HepG2 (cell line): ENCODE measurements at regions not wholly inside any gene's neighbourhood (a gene's known extent, or its start where the extent isn't known, plus 50 kb on each side); places are given as distances from the start of the nearest gene placed in this dataset.

Source experiments
- ATAC-seq: fragments of 200-7000 bp; cut with Tn5 transposase; 3 replicates; pipeline ENCODE4 v1.9.1; 2020; ENCODE audit warnings: mild to moderate bottlenecking, moderate library complexity
- BruUV-seq: library from RNA; stranded (reverse); fragments of 400-500 nt; replicated peaks from 2 replicates; lab custom pipeline; 2021; lab: Mats Ljungman, UMichigan
- CTCF ChIA-PET: fragments of 300-600 bp; formaldehyde crosslinking; extraction: SDS; loops from one replicate; lab custom pipeline; 2021; ENCODE audit warnings: low total read pairs, inconsistent platforms, low intra/inter-chr PET ratio; lab: Yijun Ruan, JAX
- POLR2A ChIA-PET: fragments of 350-600 bp; sonication (Branson Sonifier 250); formaldehyde crosslinking; loops from one replicate; lab custom pipeline; 2020; ENCODE audit warnings: antibody characterized with exemption, inconsistent platforms; lab: Yijun Ruan, JAX
- DNase-seq: peaks from one replicate; pipeline ENCODE4 v3.0.0-alpha.2; 2015; ENCODE audit warnings: low spot score
- FAIRE-seq: peaks from 3 replicates; lab custom pipeline; 2011; peaks lifted over from hg19 to GRCh38; lab: Jason Lieb, UNC
- H2AFZ ChIP-seq: one replicate; pipeline ENCODE4 v1.6.1; 2011; ENCODE audit warnings: low read length, inconsistent platforms
- H3K27ac ChIP-seq: fragments of 300-600 bp; 3 replicates; pipeline ENCODE4 v1.8.0; 2011; ENCODE audit warnings: mixed run types, mild to moderate bottlenecking, mixed read lengths, low read length, inconsistent platforms; ENCODE audit not compliant: insufficient read depth; ENCODE audit errors: extremely low read length
- H3K27me3 ChIP-seq, 2 experiments: fragments of 200-600 bp in 1 of 2; 2 replicates in 1 of 2; 3 replicates in 1 of 2; pipeline versions ENCODE4 v1.6.0 to v1.8.0; 2011; ENCODE audit warnings: low read length in 2 of 2, mild to moderate bottlenecking in 2 of 2, moderate library complexity in 2 of 2, inconsistent platforms in 1 of 2; ENCODE audit not compliant: insufficient read depth in 2 of 2, control insufficient read depth in 1 of 2
- H3K36me3 ChIP-seq, 2 experiments: fragments of 200-600 bp in 1 of 2; replicated peaks in 1 of 2; 2 replicates in 1 of 2; 3 replicates in 1 of 2; pipeline versions ENCODE4 v1.5.1 to v1.8.0; 2011; ENCODE audit warnings: low read length in 2 of 2, inconsistent platforms in 1 of 2; ENCODE audit not compliant: insufficient read depth in 2 of 2, control insufficient read depth in 1 of 2
- H3K4me1 ChIP-seq: 2 replicates; pipeline ENCODE4 v1.5.1; 2012; ENCODE audit warnings: low read length, inconsistent platforms; ENCODE audit not compliant: insufficient read depth
- H3K4me2 ChIP-seq: 2 replicates; pipeline ENCODE4 v1.6.0; 2011; ENCODE audit warnings: low read depth, low read length, inconsistent platforms
- H3K4me3 ChIP-seq, 3 experiments: fragments of 200-600 bp in 1 of 3; sonication (generic), shearing (Covaris generic) in 1 of 3; replicated peaks in 1 of 3; 2 replicates each; pipeline ENCODE4 v1.5.1; 2011 to 2016; ENCODE audit warnings: low read length in 3 of 3, inconsistent platforms in 2 of 3, low read depth in 2 of 3, mild to moderate bottlenecking in 2 of 3, control low read depth in 1 of 3, mixed read lengths in 1 of 3; ENCODE audit not compliant: insufficient read depth in 1 of 3
- H3K79me2 ChIP-seq: one replicate; pipeline ENCODE4 v1.6.1; 2011; ENCODE audit warnings: low read length, inconsistent platforms; ENCODE audit not compliant: insufficient read depth
- H3K9ac ChIP-seq: 2 replicates; pipeline ENCODE4 v1.6.0; 2011; ENCODE audit warnings: mild to moderate bottlenecking, low read depth, low read length, inconsistent platforms; ENCODE audit not compliant: insufficient read depth
- H3K9me3 ChIP-seq: 2 replicates; pipeline ENCODE4 v1.5.1; 2012; ENCODE audit warnings: mild to moderate bottlenecking, low read length
- H4K20me1 ChIP-seq: 2 replicates; pipeline ENCODE4 v1.6.0; 2011; ENCODE audit warnings: inconsistent platforms, mild to moderate bottlenecking, low read length, moderate library complexity; ENCODE audit not compliant: insufficient read depth
- AHR ChIP-seq: IDR thresholded peaks from 2 replicates; pipeline ENCODE4 v1.6.1; 2018; ENCODE audit warnings: missing genetic modification reagents, missing compliant biosample characterization
- HOXA3 ChIP-seq: sonication (generic); formaldehyde crosslinking; IDR thresholded peaks from 2 replicates; pipeline ENCODE4 v1.5.0; 2020; ENCODE audit warnings: missing genetic modification reagents
- MTA1 ChIP-seq: sonication (generic); formaldehyde crosslinking; IDR thresholded peaks from 2 replicates; pipeline ENCODE4 v1.4.0; 2020; ENCODE audit warnings: missing genetic modification reagents, mild to moderate bottlenecking, borderline replicate concordance
- NCOR1 ChIP-seq: fragments of 200-600 bp; sonication (generic); IDR thresholded peaks from 2 replicates; pipeline ENCODE4 v1.7.0; 2017; ENCODE audit warnings: antibody characterized with exemption, low read length, borderline replicate concordance
- ZNF547 ChIP-seq: sonication (generic); formaldehyde crosslinking; IDR thresholded peaks from 2 replicates; pipeline ENCODE4 v1.5.1; 2020; ENCODE audit warnings: mild to moderate bottlenecking, missing genetic modification reagents
- ZNF550 ChIP-seq: sonication (generic); formaldehyde crosslinking; IDR thresholded peaks from 2 replicates; pipeline ENCODE4 v1.4.0; 2020; ENCODE audit warnings: mild to moderate bottlenecking, missing genetic modification reagents, borderline replicate concordance
- ZNF577 ChIP-seq: sonication (generic); formaldehyde crosslinking; IDR thresholded peaks from 2 replicates; pipeline ENCODE4 v1.4.0; 2020; ENCODE audit warnings: mild to moderate bottlenecking, low read depth, missing genetic modification reagents, borderline replicate concordance
- ZSCAN30 ChIP-seq: sonication (generic); formaldehyde crosslinking; IDR thresholded peaks from 2 replicates; pipeline ENCODE4 v1.5.0; 2020; ENCODE audit warnings: mild to moderate bottlenecking, missing genetic modification reagents
- WGBS: methylation state at CpG from one replicate; pipeline ENCODE4 v1.1.6; 2017; ENCODE audit warnings: low lambda C conversion rate; 5-methylcytosine and 5-hydroxymethylcytosine counted together
- in situ Hi-C: cut with HindIII; loops from 2 replicates; pipeline ENCODE4 v1.10.0; 2017; ENCODE audit warnings: low pct_unique_long_range_greater_than_20kb; ENCODE audit not compliant: extremely low pct_ligation_motif_present
- intact Hi-C: fragments of 100-400 bp; cut with micrococcal nuclease; formaldehyde crosslinking; loops from one replicate; pipeline ENCODE4 v1.10.0; 2022; ENCODE audit not compliant: unreplicated experiment

GRCh38 chr5:25458628-25459027, 813.9 kb upstream of the CDH10 start:
- Histone ChIP-seq H3K4me1 (no peaks in the 10 kb centered on the region), H3K79me2 (no peaks in the 10 kb centered on the region), H3K27ac (no peak overlapping the region), H3K9me3 (peaks cover 27% of the 10 kb centered on the region; the same call in 1 of the 2 replicates), H3K9ac (no peak overlapping the region), H3K27me3 (no peaks in the 10 kb centered on the region; a peak in 1 of 5 replicates), H3K4me2 (no peak overlapping the region), H4K20me1 (no peaks in the 10 kb centered on the region), H2AFZ (no peak overlapping the region), H3K36me3 (no peaks in the 10 kb centered on the region), H3K4me3 (no peak overlapping the region)
- in situ Hi-C loops (no loop called here), intact Hi-C loops (no loop called here)
- ChIA-PET POLR2A (no interaction called here), CTCF (no interaction called here)
- no peak for FAIRE-seq
- TF ChIP-seq NCOR1, result no peak
- no peak for TF ChIP-seq ZSCAN30 (CRISPR knock-in tag)
- no TSS peak for BruUV-seq
- ATAC-seq, result no peak
- 2% methylated on average over 2 of the region's 2 CpGs for WGBS
- no peak for DNase-seq

DNA sequence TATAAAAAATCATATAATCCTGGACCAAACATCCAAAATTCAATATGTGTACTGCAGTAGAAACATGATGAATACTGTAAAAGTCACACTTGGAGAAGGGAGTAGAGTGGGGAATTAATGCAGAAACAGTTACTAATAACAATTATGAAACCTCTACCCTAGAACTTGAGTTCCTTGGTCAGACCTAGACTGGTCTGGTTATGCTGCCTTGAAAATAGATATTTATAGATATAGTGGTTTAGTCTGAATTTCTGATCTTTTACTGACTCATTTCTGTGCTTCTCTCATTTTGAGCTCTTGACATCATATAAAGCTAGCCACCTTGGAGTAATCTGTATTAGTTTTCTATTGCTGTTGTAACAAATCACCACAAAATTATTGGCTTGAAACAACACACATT, 808.7 kb upstream of the CDH10 start:
- H3K79me2 ChIP-seq, result no peaks in the 10 kb centered on the region
- H2AFZ ChIP-seq, result no peak overlapping the region
- no peak overlapping the region for H3K4me3 ChIP-seq
- H3K27me3 ChIP-seq, result no peaks in the 10 kb centered on the region; a peak in 1 of 5 replicates
- CTCF ChIA-PET, result no interaction called here
- intact Hi-C loops, result no loop called here
- H3K9ac ChIP-seq, result no peak overlapping the region
- H3K9me3 ChIP-seq, result peaks cover 11% of the 10 kb centered on the region; the same call in 1 of the 2 replicates
- POLR2A ChIA-PET, result no interaction called here
- DNase-seq (no peak), ATAC-seq (no peak), FAIRE-seq (no peak)
- no peak overlapping the region for H3K4me2 ChIP-seq
- no peaks in the 10 kb centered on the region for H3K36me3 ChIP-seq
- no peaks in the 10 kb centered on the region for H4K20me1 ChIP-seq
- TF ChIP-seq HOXA3, result no peak
- TF ChIP-seq ZNF577, result no peak
- TF ChIP-seq ZNF547 (CRISPR knock-in tag), result no peak
- TF ChIP-seq AHR (CRISPR knock-in tag), result no peak
- TF ChIP-seq ZNF550 (CRISPR knock-in tag), result no peak
- TF ChIP-seq MTA1 (CRISPR knock-in tag), result no peak
- H3K4me1 ChIP-seq, result no peaks in the 10 kb centered on the region
- no TSS peak for BruUV-seq
- in situ Hi-C loops, result no loop called here
- no peak overlapping the region for H3K27ac ChIP-seq
